HEK293 (cell line): ENCODE measurements at regions not wholly inside any gene's neighbourhood (a gene's known extent, or its start where the extent isn't known, plus 50 kb on each side); places are given as distances from the start of the nearest gene placed in this dataset.

Source experiments
- CTCF ChIA-PET: fragments of 350-600 bp; formaldehyde crosslinking; extraction: SDS; loops from one replicate; lab custom pipeline; 2021; ENCODE audit warnings: antibody characterized with exemption; lab: Yijun Ruan, JAX
- POLR2A ChIA-PET: fragments of 300-600 bp; formaldehyde crosslinking; extraction: SDS; loops from one replicate; lab custom pipeline; 2020; ENCODE audit warnings: antibody characterized with exemption, inconsistent platforms; lab: Yijun Ruan, JAX
- H3K27ac ChIP-seq: fragments of 200-500 bp; sonication (Bioruptor generic); 2 replicates; pipeline ENCODE4 v1.5.1; 2014; ENCODE audit warnings: low read depth, low read length, control low read depth, inconsistent platforms; ENCODE audit errors: extremely low read depth
- H3K36me3 ChIP-seq, 2 experiments: fragments of 200-500 bp in 1 of 2; sonication (Bioruptor generic) in 1 of 2; 1 replicate in 1 of 2; 2 replicates in 1 of 2; pipeline ENCODE4 v1.5.1; 2014 to 2017; ENCODE audit warnings: inconsistent platforms in 2 of 2, low read length in 2 of 2; ENCODE audit not compliant: control insufficient read depth in 2 of 2, insufficient read depth in 1 of 2
- H3K4me1 ChIP-seq: fragments of 200-500 bp; sonication (Bioruptor generic); 2 replicates; pipeline ENCODE4 v1.5.1; 2014; ENCODE audit warnings: mild to moderate bottlenecking, low read length, inconsistent platforms; ENCODE audit not compliant: control insufficient read depth, insufficient read depth
- H3K4me3 ChIP-seq: 2 replicates; pipeline ENCODE4 v1.5.1; 2011; ENCODE audit warnings: low read depth, mild to moderate bottlenecking, control low read depth, low read length, moderate library complexity
- H3K9me3 ChIP-seq: fragments of 200-500 bp; sonication (Bioruptor generic); 2 replicates; pipeline ENCODE4 v1.5.1; 2014; ENCODE audit warnings: low read depth, low read length, inconsistent platforms; ENCODE audit not compliant: control insufficient read depth, insufficient read depth
- OSR2 ChIP-seq: fragments of 450-650 bp; formaldehyde crosslinking; IDR thresholded peaks from 2 replicates; pipeline ENCODE4 v1.5.1; 2016; ENCODE audit warnings: missing biosample characterization, missing genetic modification characterization
- YY1 ChIP-seq: fragments of 450-650 bp; formaldehyde crosslinking; IDR thresholded peaks from 2 replicates; pipeline ENCODE4 v1.5.1; 2018; ENCODE audit warnings: missing biosample characterization, missing genetic modification characterization
- ZBTB7A ChIP-seq: fragments of 450-650 bp; formaldehyde crosslinking; IDR thresholded peaks from 2 replicates; pipeline ENCODE4 v1.5.1; 2016; ENCODE audit warnings: low read depth, missing biosample characterization, missing genetic modification characterization
- ZFP3 ChIP-seq: fragments of 450-650 bp; formaldehyde crosslinking; IDR thresholded peaks from 2 replicates; pipeline ENCODE4 v1.5.1; 2016; ENCODE audit warnings: low read depth, missing biosample characterization, missing genetic modification characterization
- ZIC2 ChIP-seq: fragments of 450-650 bp; formaldehyde crosslinking; IDR thresholded peaks from 2 replicates; pipeline ENCODE4 v1.5.1; 2016; ENCODE audit warnings: missing biosample characterization, missing genetic modification characterization
- ZNF214 ChIP-seq: fragments of 450-650 bp; formaldehyde crosslinking; IDR thresholded peaks from 2 replicates; pipeline ENCODE4 v1.5.1; 2017; ENCODE audit warnings: missing biosample characterization, mild to moderate bottlenecking, missing genetic modification characterization, borderline replicate concordance
- ZNF311 ChIP-seq: fragments of 450-650 bp; formaldehyde crosslinking; IDR thresholded peaks from 2 replicates; pipeline ENCODE4 v1.5.1; 2017; ENCODE audit warnings: missing biosample characterization, missing genetic modification characterization, borderline replicate concordance
- ZNF416 ChIP-seq: fragments of 450-650 bp; formaldehyde crosslinking; IDR thresholded peaks from 2 replicates; pipeline ENCODE4 v1.5.1; 2016; ENCODE audit warnings: missing biosample characterization, missing genetic modification characterization
- ZNF501 ChIP-seq: fragments of 450-650 bp; formaldehyde crosslinking; IDR thresholded peaks from 2 replicates; pipeline ENCODE4 v1.5.1; 2016; ENCODE audit warnings: missing biosample characterization, missing genetic modification characterization
- ZNF654 ChIP-seq: fragments of 450-650 bp; formaldehyde crosslinking; IDR thresholded peaks from 2 replicates; pipeline ENCODE4 v1.5.1; 2016; ENCODE audit warnings: low read depth, missing biosample characterization, missing genetic modification characterization
- TF ChIP-seq, protein P1 (sequence below): sonication (generic); formaldehyde crosslinking; IDR thresholded peaks from 2 replicates; pipeline ENCODE4 v1.8.1; 2022; ENCODE audit warnings: mild to moderate bottlenecking, moderate library complexity, missing genetic modification reagents
- TF ChIP-seq, protein P2 (sequence below): fragments of 450-650 bp; formaldehyde crosslinking; IDR thresholded peaks from 2 replicates; pipeline ENCODE4 v1.5.1; 2016; ENCODE audit warnings: missing biosample characterization, missing genetic modification characterization, low read depth
- TF ChIP-seq, protein P3 (sequence below): fragments of 450-650 bp; formaldehyde crosslinking; IDR thresholded peaks from 2 replicates; pipeline ENCODE4 v1.5.1; 2016; ENCODE audit warnings: missing biosample characterization, missing genetic modification characterization, borderline replicate concordance
- TF ChIP-seq, protein P4 (sequence below): fragments of 450-650 bp; IDR thresholded peaks from 2 replicates; pipeline ENCODE4 v1.5.1; 2018; ENCODE audit warnings: missing biosample characterization, mild to moderate bottlenecking, missing genetic modification characterization

DNA sequence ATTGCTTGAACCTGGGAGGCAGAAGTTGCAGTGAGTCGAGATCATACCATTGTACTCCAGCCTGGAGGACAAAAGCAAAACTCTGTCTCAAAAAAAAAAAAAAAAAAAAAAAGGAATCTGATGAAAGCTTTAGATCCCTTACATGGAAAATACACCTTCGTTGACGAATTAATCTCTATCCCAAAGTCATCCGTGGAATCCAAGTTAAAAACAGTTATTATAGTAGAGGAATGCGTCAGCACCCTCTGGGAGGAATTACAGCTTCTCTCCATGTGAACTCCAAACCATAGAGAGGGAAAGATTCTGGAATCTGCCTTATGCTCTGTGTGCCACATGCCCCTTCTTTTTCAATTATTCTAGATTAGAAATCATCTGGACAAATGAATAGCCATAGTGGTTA is 192.3 kb upstream of the C2CD4B start:
- H3K9me3 ChIP-seq = no peaks in the 10 kb centered on the region
- no peaks in the 10 kb centered on the region for H3K4me1 ChIP-seq
- ChIA-PET CTCF (interaction anchor here (1.3 kb wide), 1 partner anchor 12 kb away, joined by 5 read pairs; no protein-coding TSS in a partner anchor), POLR2A (no interaction called here)
- H3K27ac ChIP-seq = no peak overlapping the region
- no peak overlapping the region for H3K4me3 ChIP-seq
- no peaks in the 10 kb centered on the region for H3K36me3 ChIP-seq
- TF ChIP-seq, protein P1, sequence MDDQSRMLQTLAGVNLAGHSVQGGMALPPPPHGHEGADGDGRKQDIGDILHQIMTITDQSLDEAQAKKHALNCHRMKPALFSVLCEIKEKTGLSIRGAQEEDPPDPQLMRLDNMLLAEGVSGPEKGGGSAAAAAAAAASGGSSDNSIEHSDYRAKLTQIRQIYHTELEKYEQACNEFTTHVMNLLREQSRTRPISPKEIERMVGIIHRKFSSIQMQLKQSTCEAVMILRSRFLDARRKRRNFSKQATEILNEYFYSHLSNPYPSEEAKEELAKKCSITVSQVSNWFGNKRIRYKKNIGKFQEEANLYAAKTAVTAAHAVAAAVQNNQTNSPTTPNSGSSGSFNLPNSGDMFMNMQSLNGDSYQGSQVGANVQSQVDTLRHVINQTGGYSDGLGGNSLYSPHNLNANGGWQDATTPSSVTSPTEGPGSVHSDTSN (CRISPR knock-in tag) = no peak
- TF ChIP-seq ZNF311 (tag by site-specific recombination) = no peak
- no peak for TF ChIP-seq OSR2 (tag by site-specific recombination)
- no peak for TF ChIP-seq ZIC2 (tag by site-specific recombination)
- TF ChIP-seq ZNF654 (tag by site-specific recombination) = no peak
- TF ChIP-seq ZFP3 = no peak
- no peak for TF ChIP-seq ZBTB7A (tag by site-specific recombination)
- no peak for TF ChIP-seq YY1

DNA sequence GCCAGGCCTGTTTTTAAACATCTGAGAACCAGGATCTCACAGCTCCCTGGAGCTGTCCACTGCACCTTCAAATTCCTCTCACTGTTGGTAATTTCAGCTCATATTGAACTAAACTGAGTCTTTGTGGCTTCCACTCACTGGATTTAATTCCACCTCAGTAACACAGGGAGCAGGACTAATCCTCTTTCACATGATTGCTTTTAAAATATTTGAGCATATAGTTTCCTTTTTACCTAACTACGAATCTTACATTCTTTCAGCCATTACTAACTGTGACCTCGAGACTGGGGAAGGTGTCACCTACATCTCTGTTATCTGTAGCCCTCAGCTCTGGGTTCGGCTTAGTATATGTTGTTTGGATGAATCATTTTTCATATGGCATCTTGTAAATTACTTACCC is 194.3 kb upstream of the C2CD4B start:
- POLR2A ChIA-PET = no interaction called here
- Histone ChIP-seq H3K9me3 (no peaks in the 10 kb centered on the region), H3K4me1 (no peaks in the 10 kb centered on the region), H3K36me3 (no peaks in the 10 kb centered on the region), H3K27ac (no peak overlapping the region), H3K4me3 (no peak overlapping the region)
- TF ChIP-seq ZNF416 (tag by site-specific recombination) = no peak
- TF ChIP-seq, protein P2, sequence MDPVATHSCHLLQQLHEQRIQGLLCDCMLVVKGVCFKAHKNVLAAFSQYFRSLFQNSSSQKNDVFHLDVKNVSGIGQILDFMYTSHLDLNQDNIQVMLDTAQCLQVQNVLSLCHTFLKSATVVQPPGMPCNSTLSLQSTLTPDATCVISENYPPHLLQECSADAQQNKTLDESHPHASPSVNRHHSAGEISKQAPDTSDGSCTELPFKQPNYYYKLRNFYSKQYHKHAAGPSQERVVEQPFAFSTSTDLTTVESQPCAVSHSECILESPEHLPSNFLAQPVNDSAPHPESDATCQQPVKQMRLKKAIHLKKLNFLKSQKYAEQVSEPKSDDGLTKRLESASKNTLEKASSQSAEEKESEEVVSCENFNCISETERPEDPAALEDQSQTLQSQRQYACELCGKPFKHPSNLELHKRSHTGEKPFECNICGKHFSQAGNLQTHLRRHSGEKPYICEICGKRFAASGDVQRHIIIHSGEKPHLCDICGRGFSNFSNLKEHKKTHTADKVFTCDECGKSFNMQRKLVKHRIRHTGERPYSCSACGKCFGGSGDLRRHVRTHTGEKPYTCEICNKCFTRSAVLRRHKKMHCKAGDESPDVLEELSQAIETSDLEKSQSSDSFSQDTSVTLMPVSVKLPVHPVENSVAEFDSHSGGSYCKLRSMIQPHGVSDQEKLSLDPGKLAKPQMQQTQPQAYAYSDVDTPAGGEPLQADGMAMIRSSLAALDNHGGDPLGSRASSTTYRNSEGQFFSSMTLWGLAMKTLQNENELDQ (tag by site-specific recombination) = no peak
- TF ChIP-seq, protein P3, sequence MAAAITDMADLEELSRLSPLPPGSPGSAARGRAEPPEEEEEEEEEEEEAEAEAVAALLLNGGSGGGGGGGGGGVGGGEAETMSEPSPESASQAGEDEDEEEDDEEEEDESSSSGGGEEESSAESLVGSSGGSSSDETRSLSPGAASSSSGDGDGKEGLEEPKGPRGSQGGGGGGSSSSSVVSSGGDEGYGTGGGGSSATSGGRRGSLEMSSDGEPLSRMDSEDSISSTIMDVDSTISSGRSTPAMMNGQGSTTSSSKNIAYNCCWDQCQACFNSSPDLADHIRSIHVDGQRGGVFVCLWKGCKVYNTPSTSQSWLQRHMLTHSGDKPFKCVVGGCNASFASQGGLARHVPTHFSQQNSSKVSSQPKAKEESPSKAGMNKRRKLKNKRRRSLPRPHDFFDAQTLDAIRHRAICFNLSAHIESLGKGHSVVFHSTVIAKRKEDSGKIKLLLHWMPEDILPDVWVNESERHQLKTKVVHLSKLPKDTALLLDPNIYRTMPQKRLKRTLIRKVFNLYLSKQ (tag by site-specific recombination) = no peak
- no peak for TF ChIP-seq ZNF501
- CTCF ChIA-PET = interaction anchor here (0.6 kb wide), 2 partner anchors 23 to 1127 kb away, joined by 3 read pairs; no protein-coding TSS in a partner anchor

DNA sequence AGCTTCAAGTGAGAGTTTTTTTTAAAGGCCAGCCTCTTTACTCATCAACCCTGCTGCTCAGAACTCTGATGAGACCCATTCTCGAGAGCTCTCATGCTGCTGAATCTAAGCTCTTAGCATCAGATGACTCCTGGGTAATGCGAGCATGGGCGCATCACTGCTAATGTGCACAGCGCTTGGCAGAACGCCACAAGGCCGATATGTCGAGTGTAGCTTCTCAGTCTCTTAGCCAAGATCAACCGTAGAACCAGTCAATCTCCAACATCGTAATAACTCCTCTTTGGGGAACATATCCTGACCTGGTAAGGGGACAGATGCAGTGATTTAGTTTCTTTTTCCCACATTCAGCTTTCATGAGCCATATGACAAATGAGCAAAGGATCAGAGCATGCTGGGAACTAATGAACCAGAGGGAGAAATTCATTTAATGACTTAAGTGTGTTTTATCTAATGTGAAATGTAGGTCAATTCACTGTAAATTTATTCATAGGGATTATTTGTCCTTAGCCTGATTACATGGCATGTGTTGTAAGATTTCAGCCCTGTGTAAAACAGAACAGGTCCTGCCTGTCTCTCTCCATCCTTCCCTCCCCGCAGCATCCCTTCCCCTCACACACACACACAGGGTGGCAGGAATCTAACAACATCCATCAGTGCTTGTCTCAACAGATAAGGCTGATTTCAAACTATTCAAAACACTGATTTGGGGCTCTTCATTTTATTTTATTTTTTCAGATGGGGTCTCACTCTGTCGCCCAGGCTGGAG is 195.4 kb upstream of the C2CD4B start:
- Histone ChIP-seq H3K27ac (no peak overlapping the region), H3K36me3 (no peaks in the 10 kb centered on the region), H3K4me3 (no peak overlapping the region), H3K9me3 (no peaks in the 10 kb centered on the region), H3K4me1 (peaks cover 1% of the 10 kb centered on the region; the same call in 1 of the 2 replicates)
- CTCF ChIA-PET = no interaction called here
- POLR2A ChIA-PET = no interaction called here
- TF ChIP-seq, protein P4, sequence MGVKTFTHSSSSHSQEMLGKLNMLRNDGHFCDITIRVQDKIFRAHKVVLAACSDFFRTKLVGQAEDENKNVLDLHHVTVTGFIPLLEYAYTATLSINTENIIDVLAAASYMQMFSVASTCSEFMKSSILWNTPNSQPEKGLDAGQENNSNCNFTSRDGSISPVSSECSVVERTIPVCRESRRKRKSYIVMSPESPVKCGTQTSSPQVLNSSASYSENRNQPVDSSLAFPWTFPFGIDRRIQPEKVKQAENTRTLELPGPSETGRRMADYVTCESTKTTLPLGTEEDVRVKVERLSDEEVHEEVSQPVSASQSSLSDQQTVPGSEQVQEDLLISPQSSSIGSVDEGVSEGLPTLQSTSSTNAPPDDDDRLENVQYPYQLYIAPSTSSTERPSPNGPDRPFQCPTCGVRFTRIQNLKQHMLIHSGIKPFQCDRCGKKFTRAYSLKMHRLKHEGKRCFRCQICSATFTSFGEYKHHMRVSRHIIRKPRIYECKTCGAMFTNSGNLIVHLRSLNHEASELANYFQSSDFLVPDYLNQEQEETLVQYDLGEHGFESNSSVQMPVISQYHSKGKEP (tag by site-specific recombination) = peak; percentile 35; the same call in 1 of the 2 replicates
- no peak for TF ChIP-seq ZNF214 (tag by site-specific recombination)
